ENCODE measurements at regions not wholly inside any gene's neighbourhood (a gene's known extent, or its start where the extent isn't known, plus 50 kb on each side); places are given as distances from the start of the nearest gene placed in this dataset.
"Not testable (repeated sequence)": the region's sequence is repeated elsewhere in the genome, so short reads cannot be mapped to it uniquely, and the experiment has no call there.

DNA sequence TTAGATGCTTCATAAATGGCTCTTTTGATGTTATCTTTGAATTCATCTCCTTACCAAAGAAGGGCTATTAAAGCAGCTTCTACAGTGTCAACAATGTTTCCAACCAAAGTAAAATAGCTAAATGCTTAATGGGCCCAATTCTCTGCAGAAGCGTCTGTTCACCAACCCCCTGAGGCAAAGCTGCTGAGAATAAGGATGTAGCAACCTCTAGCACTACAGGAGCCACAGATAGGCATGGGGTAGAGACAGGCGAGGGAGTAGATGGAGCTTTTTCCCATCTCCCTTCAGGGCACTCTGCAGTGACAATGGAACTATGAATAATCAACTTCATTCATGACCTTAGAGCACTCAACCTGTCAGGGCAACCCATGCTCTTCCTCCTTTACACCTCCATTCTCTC lies 134.1 kb downstream of the FZD1 start:
- H3K27ac ChIP-seq (ENCODE audit: low read length) = no peak overlapping the region
- H3F3A ChIP-seq (ENCODE audit: insufficient read depth, low read length, poor library complexity, severe bottlenecking) = no peaks in the 10 kb centered on the region
- no peak overlapping the region for H3K4me2 ChIP-seq (ENCODE audit: low read length)
- H3K36me3 ChIP-seq (ENCODE audit: insufficient read depth, low read length) = no peaks in the 10 kb centered on the region
- no peaks in the 10 kb centered on the region for H3K9me3 ChIP-seq (ENCODE audit: low read length)
- no peak overlapping the region for H2AFZ ChIP-seq (ENCODE audit: low read depth, low read length)
- no peaks in the 10 kb centered on the region for H3K79me2 ChIP-seq (replicated peaks; ENCODE audit: insufficient read depth, low read length)
- H3K27me3 ChIP-seq (ENCODE audit: insufficient read depth, low read depth, low read length) = no peaks in the 10 kb centered on the region
- no peak overlapping the region for H3K4me3 ChIP-seq (ENCODE audit: low read length)
- H3K9ac ChIP-seq (ENCODE audit: low read length) = no peak overlapping the region
- TF ChIP-seq POLR2AphosphoS5 (IDR thresholded peaks at IDR 0.05) = no peak
- TF ChIP-seq EZH2 (IDR thresholded peaks at IDR 0.05; ENCODE audit: borderline replicate concordance, insufficient read depth, low read length, poor library complexity, severe bottlenecking) = no peak
- no peak for TF ChIP-seq SMC3 (conservative IDR thresholded peaks at IDR 0.05; ENCODE audit: poor library complexity)
- TF ChIP-seq EP300 (conservative IDR thresholded peaks at IDR 0.05; ENCODE audit: poor library complexity, severe bottlenecking) = no peak
- no peak for TF ChIP-seq MXI1 (conservative IDR thresholded peaks at IDR 0.05; ENCODE audit: poor library complexity, severe bottlenecking)
- no peak for TF ChIP-seq TAF1 (IDR thresholded peaks at IDR 0.05; ENCODE audit: low read depth)
- TF ChIP-seq, protein P1, sequence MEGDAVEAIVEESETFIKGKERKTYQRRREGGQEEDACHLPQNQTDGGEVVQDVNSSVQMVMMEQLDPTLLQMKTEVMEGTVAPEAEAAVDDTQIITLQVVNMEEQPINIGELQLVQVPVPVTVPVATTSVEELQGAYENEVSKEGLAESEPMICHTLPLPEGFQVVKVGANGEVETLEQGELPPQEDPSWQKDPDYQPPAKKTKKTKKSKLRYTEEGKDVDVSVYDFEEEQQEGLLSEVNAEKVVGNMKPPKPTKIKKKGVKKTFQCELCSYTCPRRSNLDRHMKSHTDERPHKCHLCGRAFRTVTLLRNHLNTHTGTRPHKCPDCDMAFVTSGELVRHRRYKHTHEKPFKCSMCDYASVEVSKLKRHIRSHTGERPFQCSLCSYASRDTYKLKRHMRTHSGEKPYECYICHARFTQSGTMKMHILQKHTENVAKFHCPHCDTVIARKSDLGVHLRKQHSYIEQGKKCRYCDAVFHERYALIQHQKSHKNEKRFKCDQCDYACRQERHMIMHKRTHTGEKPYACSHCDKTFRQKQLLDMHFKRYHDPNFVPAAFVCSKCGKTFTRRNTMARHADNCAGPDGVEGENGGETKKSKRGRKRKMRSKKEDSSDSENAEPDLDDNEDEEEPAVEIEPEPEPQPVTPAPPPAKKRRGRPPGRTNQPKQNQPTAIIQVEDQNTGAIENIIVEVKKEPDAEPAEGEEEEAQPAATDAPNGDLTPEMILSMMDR (IDR thresholded peaks at IDR 0.05; ENCODE audit: poor library complexity, severe bottlenecking) = no peak
- TF ChIP-seq, protein P2, sequence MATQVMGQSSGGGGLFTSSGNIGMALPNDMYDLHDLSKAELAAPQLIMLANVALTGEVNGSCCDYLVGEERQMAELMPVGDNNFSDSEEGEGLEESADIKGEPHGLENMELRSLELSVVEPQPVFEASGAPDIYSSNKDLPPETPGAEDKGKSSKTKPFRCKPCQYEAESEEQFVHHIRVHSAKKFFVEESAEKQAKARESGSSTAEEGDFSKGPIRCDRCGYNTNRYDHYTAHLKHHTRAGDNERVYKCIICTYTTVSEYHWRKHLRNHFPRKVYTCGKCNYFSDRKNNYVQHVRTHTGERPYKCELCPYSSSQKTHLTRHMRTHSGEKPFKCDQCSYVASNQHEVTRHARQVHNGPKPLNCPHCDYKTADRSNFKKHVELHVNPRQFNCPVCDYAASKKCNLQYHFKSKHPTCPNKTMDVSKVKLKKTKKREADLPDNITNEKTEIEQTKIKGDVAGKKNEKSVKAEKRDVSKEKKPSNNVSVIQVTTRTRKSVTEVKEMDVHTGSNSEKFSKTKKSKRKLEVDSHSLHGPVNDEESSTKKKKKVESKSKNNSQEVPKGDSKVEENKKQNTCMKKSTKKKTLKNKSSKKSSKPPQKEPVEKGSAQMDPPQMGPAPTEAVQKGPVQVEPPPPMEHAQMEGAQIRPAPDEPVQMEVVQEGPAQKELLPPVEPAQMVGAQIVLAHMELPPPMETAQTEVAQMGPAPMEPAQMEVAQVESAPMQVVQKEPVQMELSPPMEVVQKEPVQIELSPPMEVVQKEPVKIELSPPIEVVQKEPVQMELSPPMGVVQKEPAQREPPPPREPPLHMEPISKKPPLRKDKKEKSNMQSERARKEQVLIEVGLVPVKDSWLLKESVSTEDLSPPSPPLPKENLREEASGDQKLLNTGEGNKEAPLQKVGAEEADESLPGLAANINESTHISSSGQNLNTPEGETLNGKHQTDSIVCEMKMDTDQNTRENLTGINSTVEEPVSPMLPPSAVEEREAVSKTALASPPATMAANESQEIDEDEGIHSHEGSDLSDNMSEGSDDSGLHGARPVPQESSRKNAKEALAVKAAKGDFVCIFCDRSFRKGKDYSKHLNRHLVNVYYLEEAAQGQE (IDR thresholded peaks at IDR 0.05; ENCODE audit: borderline replicate concordance) = no peak
- no peak for TF ChIP-seq RAD21 (conservative IDR thresholded peaks at IDR 0.05)
- no peaks in the 10 kb centered on the region for H4K20me1 ChIP-seq (ENCODE audit: insufficient read depth)
- H3K9me2 ChIP-seq (ENCODE audit: insufficient read depth, low read length) = no peaks in the 10 kb centered on the region

DNA sequence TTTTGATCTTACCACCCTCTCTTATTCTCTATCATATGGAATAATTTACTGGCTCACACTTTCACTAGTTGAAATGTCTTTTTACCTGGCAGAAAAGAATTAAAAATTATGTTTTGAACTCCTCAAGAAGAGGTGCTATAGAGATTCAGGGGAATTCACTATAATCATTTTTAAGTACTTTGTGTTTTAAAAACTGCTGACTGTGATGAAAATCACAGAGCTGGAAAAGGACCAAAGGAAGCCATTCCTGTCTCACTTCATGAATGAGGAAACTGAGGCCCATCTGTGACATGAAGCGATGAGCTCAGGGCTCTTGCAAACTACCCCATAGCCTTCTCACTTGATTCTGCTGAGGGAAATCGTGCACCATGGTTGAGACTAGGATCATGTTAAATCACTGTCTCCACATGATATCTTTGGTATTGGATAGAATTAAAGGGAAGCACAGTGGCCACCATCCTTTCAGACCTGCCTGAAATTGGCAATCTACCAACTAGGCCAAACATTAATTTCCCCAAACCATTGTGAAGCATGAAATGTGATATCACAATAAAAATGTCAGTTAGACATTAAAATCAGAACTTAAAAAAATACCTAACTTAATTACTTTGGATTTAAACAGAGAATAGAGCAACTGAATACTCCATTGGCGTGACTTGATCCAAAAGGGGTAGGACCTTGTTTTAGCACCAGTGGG lies 141.0 kb downstream of the FZD1 start:
- H3K79me2 ChIP-seq (replicated peaks; ENCODE audit: insufficient read depth, low read length) = no peaks in the 10 kb centered on the region
- no peaks in the 10 kb centered on the region for H4K20me1 ChIP-seq (ENCODE audit: insufficient read depth)
- H3K9me2 ChIP-seq (ENCODE audit: insufficient read depth, low read length) = no peaks in the 10 kb centered on the region
- H3K9me3 ChIP-seq (ENCODE audit: low read length) = no peaks in the 10 kb centered on the region
- H3K36me3 ChIP-seq (ENCODE audit: insufficient read depth, low read length) = no peaks in the 10 kb centered on the region
- H3K27ac ChIP-seq (ENCODE audit: low read length) = no peak overlapping the region
- H3K9ac ChIP-seq (ENCODE audit: low read length) = no peak overlapping the region
- no peak overlapping the region for H3K4me2 ChIP-seq (ENCODE audit: low read length)
- no peak overlapping the region for H3K4me3 ChIP-seq (ENCODE audit: low read length)
- no peaks in the 10 kb centered on the region for H3F3A ChIP-seq (ENCODE audit: insufficient read depth, low read length, poor library complexity, severe bottlenecking)
- no peaks in the 10 kb centered on the region for H3K27me3 ChIP-seq (ENCODE audit: insufficient read depth, low read depth, low read length)
- H2AFZ ChIP-seq (ENCODE audit: low read depth, low read length) = no peak overlapping the region
- TF ChIP-seq EZH2 (IDR thresholded peaks at IDR 0.05; ENCODE audit: borderline replicate concordance, insufficient read depth, low read length, poor library complexity, severe bottlenecking) (no peak), TAF1 (IDR thresholded peaks at IDR 0.05; ENCODE audit: low read depth) (no peak), MXI1 (conservative IDR thresholded peaks at IDR 0.05; ENCODE audit: poor library complexity, severe bottlenecking) (no peak)
- TF ChIP-seq, protein P1 (IDR thresholded peaks at IDR 0.05; ENCODE audit: poor library complexity, severe bottlenecking) = no peak
- TF ChIP-seq, protein P2 (IDR thresholded peaks at IDR 0.05; ENCODE audit: borderline replicate concordance) = no peak

DNA sequence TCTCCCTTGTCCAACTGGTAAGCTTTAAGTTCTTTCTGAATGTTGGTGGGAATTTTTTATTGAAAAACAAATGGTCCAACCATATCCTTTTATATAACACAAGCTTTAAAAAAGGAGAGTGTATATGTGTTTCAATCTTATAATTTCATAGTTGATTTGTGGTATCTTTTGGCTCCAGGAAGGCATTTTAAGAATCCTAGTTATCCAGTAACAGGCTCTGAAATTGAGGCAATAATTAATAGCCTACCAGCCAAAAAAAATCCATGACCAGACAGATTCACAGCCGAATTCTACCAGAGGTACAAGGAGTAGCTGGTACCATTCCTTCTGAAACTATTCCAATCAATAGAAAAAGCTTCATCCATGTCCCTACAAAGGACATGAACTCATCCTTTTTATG lies 141.6 kb downstream of the FZD1 start:
- H3F3A ChIP-seq (ENCODE audit: insufficient read depth, low read length, poor library complexity, severe bottlenecking); H3K27ac ChIP-seq (ENCODE audit: low read length); H3K79me2 ChIP-seq (replicated peaks; ENCODE audit: insufficient read depth, low read length); H3K4me3 ChIP-seq (ENCODE audit: low read length); H3K36me3 ChIP-seq (ENCODE audit: insufficient read depth, low read length); H3K9me2 ChIP-seq (ENCODE audit: insufficient read depth, low read length); H3K27me3 ChIP-seq (ENCODE audit: insufficient read depth, low read depth, low read length); H3K9me3 ChIP-seq (ENCODE audit: low read length); H2AFZ ChIP-seq (ENCODE audit: low read depth, low read length); H3K9ac ChIP-seq (ENCODE audit: low read length); H3K4me2 ChIP-seq (ENCODE audit: low read length); H4K20me1 ChIP-seq (ENCODE audit: insufficient read depth): not testable (repeated sequence)

Data from neural cell (in vitro differentiated cells).